ENCODE measurements at regions not wholly inside any gene's neighbourhood (a gene's known extent, or its start where the extent isn't known, plus 50 kb on each side); places are given as distances from the start of the nearest gene placed in this dataset.

DNA sequence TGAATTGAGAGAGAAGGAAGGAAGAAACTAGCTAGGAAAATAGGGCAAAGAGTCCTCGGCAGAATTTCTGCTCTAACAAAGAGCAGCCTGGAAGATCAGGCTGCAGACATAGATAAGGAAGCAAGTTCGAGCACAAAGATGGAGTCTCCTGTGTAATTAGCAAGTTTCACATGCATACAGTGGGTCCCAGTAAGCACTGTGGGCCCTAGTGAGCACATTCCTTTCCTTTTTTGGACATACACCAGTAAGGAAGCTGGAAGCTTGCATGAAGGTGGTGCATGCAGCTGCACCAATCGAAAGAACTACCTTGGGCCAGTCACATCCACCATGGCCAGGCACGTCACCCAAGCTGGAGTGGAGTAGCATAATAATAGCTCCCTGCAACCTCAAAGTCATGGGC, 109.7 kb downstream of the NOL4 start:
- H3K27ac ChIP-seq (ENCODE audit: low read length): no peak overlapping the region
- no peaks in the 10 kb centered on the region for H3K4me1 ChIP-seq (ENCODE audit: control insufficient read depth, insufficient read depth, low read length)
- no peak for DNase-seq
- no peaks in the 10 kb centered on the region for H3K9me3 ChIP-seq (ENCODE audit: control insufficient read depth, low read length)
- no peak overlapping the region for H3K4me3 ChIP-seq (ENCODE audit: low read length)
- WGBS: 62% methylated on average over 4 of the region's 4 CpGs
- ATAC-seq: no peak
- intact Hi-C loops (cut with DNase I): no loop called here
- no peaks in the 10 kb centered on the region for H3K27me3 ChIP-seq (ENCODE audit: control insufficient read depth, insufficient read depth)

- no peaks in the 10 kb centered on the region for H3K9me3 ChIP-seq (ENCODE audit: control insufficient read depth, low read length)
- H3K27me3 ChIP-seq (ENCODE audit: control insufficient read depth, insufficient read depth): no peaks in the 10 kb centered on the region
- H3K4me3 ChIP-seq (ENCODE audit: low read length): no peak overlapping the region
- no peaks in the 10 kb centered on the region for H3K4me1 ChIP-seq (ENCODE audit: control insufficient read depth, insufficient read depth, low read length)
- no peak for ATAC-seq
- no peak overlapping the region for H3K27ac ChIP-seq (ENCODE audit: low read length)
- intact Hi-C loops (cut with DNase I): no loop called here
- DNase-seq: no peak
Measured at GRCh38 chr18:34108206-34108605, 116.5 kb downstream of the NOL4 start.

GRCh38 chr18:34098109-34098508, 126.6 kb downstream of the NOL4 start:
- Histone ChIP-seq H3K9me3 (ENCODE audit: control insufficient read depth, low read length) (no peaks in the 10 kb centered on the region), H3K4me1 (ENCODE audit: control insufficient read depth, insufficient read depth, low read length) (no peaks in the 10 kb centered on the region), H3K27ac (ENCODE audit: low read length) (no peak overlapping the region), H3K27me3 (ENCODE audit: control insufficient read depth, insufficient read depth) (no peaks in the 10 kb centered on the region), H3K4me3 (ENCODE audit: low read length) (no peak overlapping the region)
- ATAC-seq (no peak), DNase-seq (no peak)
- 67% methylated on average over 2 of the region's 2 CpGs for WGBS
- intact Hi-C loops (cut with DNase I): no loop called here

DNA sequence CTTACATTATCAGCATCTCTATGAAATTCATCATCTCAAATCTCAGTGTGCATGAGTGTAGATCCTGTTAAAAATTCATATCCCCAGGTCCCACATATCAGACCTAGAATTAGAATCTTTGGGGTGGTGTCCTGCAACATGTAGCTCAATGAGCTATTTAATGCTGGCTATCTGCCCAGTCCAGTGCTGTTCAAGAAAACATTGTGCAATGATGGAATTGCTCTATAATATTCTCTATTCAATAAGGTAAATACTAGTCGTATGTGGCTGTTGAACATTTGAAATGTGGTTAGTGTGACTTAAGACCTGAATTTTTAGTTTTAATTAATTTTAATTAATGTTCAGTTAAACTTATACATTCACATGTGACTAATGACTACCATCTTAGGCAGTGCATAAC, 127.4 kb downstream of the NOL4 start:
- H3K9me3 ChIP-seq (ENCODE audit: control insufficient read depth, low read length): no peaks in the 10 kb centered on the region
- ATAC-seq: no peak
- H3K4me1 ChIP-seq (ENCODE audit: control insufficient read depth, insufficient read depth, low read length): no peaks in the 10 kb centered on the region
- no peak overlapping the region for H3K4me3 ChIP-seq (ENCODE audit: low read length)
- intact Hi-C loops (cut with DNase I): no loop called here
- no peak for DNase-seq
- H3K27me3 ChIP-seq (ENCODE audit: control insufficient read depth, insufficient read depth): no peaks in the 10 kb centered on the region
- H3K27ac ChIP-seq (ENCODE audit: low read length): no peak overlapping the region
- 80% methylated on average over 1 of the region's 1 CpG for WGBS

DNA sequence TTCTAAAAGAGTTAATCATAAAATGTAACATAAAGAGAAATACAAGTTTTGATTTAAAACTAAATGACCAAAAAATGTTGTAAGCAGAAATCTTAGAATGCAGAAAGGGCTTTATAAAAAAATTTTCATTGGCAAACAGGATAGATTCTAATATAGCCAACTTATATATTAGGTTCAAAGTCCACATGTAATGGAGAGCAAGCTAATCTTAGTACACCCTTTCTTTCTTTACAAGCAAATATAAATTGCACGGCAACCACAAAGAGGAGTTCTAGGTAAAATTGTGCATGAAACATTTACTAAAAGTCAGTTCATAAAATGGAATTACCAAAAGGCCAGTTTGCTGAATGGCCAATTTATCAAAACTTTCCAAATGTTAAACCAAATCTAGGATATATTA, 130.6 kb downstream of the NOL4 start:
- Histone ChIP-seq H3K4me1 (ENCODE audit: control insufficient read depth, insufficient read depth, low read length) (no peaks in the 10 kb centered on the region), H3K27ac (ENCODE audit: low read length) (no peak overlapping the region), H3K27me3 (ENCODE audit: control insufficient read depth, insufficient read depth) (no peaks in the 10 kb centered on the region), H3K4me3 (ENCODE audit: low read length) (no peak overlapping the region), H3K9me3 (ENCODE audit: control insufficient read depth, low read length) (no peaks in the 10 kb centered on the region)
- WGBS: 89% methylated on average over 1 of the region's 1 CpG
- no peak for ATAC-seq
- DNase-seq: no peak
- intact Hi-C loops (cut with DNase I): no loop called here

- H3K4me3 ChIP-seq (ENCODE audit: low read length): no peak overlapping the region
- H3K27ac ChIP-seq (ENCODE audit: low read length): no peak overlapping the region
- DNase-seq: no peak
- ATAC-seq: no peak
- H3K27me3 ChIP-seq (ENCODE audit: control insufficient read depth, insufficient read depth): no peaks in the 10 kb centered on the region
- intact Hi-C loops (cut with DNase I): no loop called here
- H3K4me1 ChIP-seq (ENCODE audit: control insufficient read depth, insufficient read depth, low read length): no peaks in the 10 kb centered on the region
- WGBS: 75% methylated on average over 1 of the region's 1 CpG
- no peaks in the 10 kb centered on the region for H3K9me3 ChIP-seq (ENCODE audit: control insufficient read depth, low read length)
Measured at GRCh38 chr18:34092796-34093195, 131.9 kb downstream of the NOL4 start.

DNA sequence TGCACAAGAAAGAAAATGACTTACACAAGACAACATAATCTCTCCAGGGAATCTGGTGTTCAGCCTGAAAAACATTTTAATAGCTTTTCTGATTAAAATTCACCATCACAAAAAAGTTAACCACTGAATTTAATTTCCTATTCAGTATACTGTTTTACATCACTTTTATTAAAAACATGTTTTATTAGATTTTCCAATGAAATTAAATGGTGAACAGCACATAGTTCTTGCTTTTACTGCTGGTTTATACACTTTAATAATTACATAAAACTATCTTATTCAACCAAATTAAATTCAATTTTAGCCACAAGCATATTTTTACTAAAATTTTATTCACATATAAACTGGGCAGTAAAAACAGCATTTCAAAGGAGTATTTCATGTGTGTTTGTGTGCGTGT, 138.3 kb downstream of the NOL4 start:
- WGBS: 1% methylated on average over 1 of the region's 1 CpG
- no peak for DNase-seq
- H3K4me1 ChIP-seq (ENCODE audit: control insufficient read depth, insufficient read depth, low read length): no peaks in the 10 kb centered on the region

GRCh38 chr18:34085140-34085739, 139.5 kb downstream of the NOL4 start:
- intact Hi-C loops (cut with DNase I): no loop called here
- Histone ChIP-seq H3K27ac (ENCODE audit: low read length) (no peak overlapping the region), H3K4me1 (ENCODE audit: control insufficient read depth, insufficient read depth, low read length) (no peaks in the 10 kb centered on the region), H3K9me3 (ENCODE audit: control insufficient read depth, low read length) (no peaks in the 10 kb centered on the region), H3K4me3 (ENCODE audit: low read length) (no peak overlapping the region), H3K27me3 (ENCODE audit: control insufficient read depth, insufficient read depth) (no peaks in the 10 kb centered on the region)
- DNase-seq (no peak), ATAC-seq (no peak)
- 50% methylated on average over 4 of the region's 4 CpGs for WGBS

More for the DNA sequence above, 138.3 kb downstream of the NOL4 start:
- intact Hi-C loops (cut with DNase I): no loop called here
- no peaks in the 10 kb centered on the region for H3K9me3 ChIP-seq (ENCODE audit: control insufficient read depth, low read length)
- H3K27me3 ChIP-seq (ENCODE audit: control insufficient read depth, insufficient read depth): no peaks in the 10 kb centered on the region
- no peak overlapping the region for H3K4me3 ChIP-seq (ENCODE audit: low read length)
- no peak for ATAC-seq
- no peak overlapping the region for H3K27ac ChIP-seq (ENCODE audit: low read length)

DNA sequence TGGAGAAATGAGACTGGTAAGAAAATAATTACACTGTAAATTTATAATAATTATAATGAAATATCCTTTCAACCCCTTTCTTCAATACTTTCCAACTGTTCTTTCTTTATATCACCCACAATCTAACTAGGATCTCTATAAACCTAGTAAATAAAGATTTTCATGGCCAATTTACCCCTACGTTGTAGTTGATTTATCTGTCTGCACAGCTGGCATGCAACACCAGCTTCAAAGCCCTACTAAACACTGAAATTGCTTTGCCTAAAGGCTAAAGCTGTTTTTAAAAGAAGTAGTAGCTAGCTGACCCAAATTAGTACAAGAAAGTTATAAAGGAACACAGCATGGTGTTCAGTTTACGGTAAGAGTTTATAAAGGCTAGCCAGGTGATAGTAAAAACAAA, 140.1 kb downstream of the NOL4 start:
- intact Hi-C loops (cut with DNase I): no loop called here
- 72% methylated on average over 2 of the region's 2 CpGs for WGBS
- H3K4me3 ChIP-seq (ENCODE audit: low read length): no peak overlapping the region
- H3K4me1 ChIP-seq (ENCODE audit: control insufficient read depth, insufficient read depth, low read length): no peaks in the 10 kb centered on the region
- DNase-seq (no peak), ATAC-seq (no peak)
- no peaks in the 10 kb centered on the region for H3K9me3 ChIP-seq (ENCODE audit: control insufficient read depth, low read length)
- H3K27me3 ChIP-seq (ENCODE audit: control insufficient read depth, insufficient read depth): no peaks in the 10 kb centered on the region
- H3K27ac ChIP-seq (ENCODE audit: low read length): no peak overlapping the region

- Histone ChIP-seq H3K9me3 (ENCODE audit: control insufficient read depth, low read length) (no peaks in the 10 kb centered on the region), H3K4me3 (ENCODE audit: low read length) (no peak overlapping the region), H3K27me3 (ENCODE audit: control insufficient read depth, insufficient read depth) (no peaks in the 10 kb centered on the region), H3K4me1 (ENCODE audit: control insufficient read depth, insufficient read depth, low read length) (no peaks in the 10 kb centered on the region), H3K27ac (ENCODE audit: low read length) (no peak overlapping the region)
- intact Hi-C loops (cut with DNase I): no loop called here
- ATAC-seq (no peak), DNase-seq (no peak)
- WGBS: 73% methylated on average over 9 of the region's 9 CpGs
Measured at GRCh38 chr18:34083910-34084535, 140.7 kb downstream of the NOL4 start.

GRCh38 chr18:34077599-34077998, 147.1 kb downstream of the NOL4 start:
- H3K4me1 ChIP-seq (ENCODE audit: control insufficient read depth, insufficient read depth, low read length): no peaks in the 10 kb centered on the region
- intact Hi-C loops (cut with DNase I): no loop called here

More at GRCh38 chr18:34077599-34077998, 147.1 kb downstream of the NOL4 start:
- Histone ChIP-seq H3K9me3 (ENCODE audit: control insufficient read depth, low read length) (no peaks in the 10 kb centered on the region), H3K4me3 (ENCODE audit: low read length) (no peak overlapping the region), H3K27me3 (ENCODE audit: control insufficient read depth, insufficient read depth) (no peaks in the 10 kb centered on the region), H3K27ac (ENCODE audit: low read length) (no peak overlapping the region)
- no peak for DNase-seq
- ATAC-seq: no peak
